ENCODE measurements at regions not wholly inside any gene's neighbourhood (a gene's known extent, or its start where the extent isn't known, plus 50 kb on each side); places are given as distances from the start of the nearest gene placed in this dataset.

DNA sequence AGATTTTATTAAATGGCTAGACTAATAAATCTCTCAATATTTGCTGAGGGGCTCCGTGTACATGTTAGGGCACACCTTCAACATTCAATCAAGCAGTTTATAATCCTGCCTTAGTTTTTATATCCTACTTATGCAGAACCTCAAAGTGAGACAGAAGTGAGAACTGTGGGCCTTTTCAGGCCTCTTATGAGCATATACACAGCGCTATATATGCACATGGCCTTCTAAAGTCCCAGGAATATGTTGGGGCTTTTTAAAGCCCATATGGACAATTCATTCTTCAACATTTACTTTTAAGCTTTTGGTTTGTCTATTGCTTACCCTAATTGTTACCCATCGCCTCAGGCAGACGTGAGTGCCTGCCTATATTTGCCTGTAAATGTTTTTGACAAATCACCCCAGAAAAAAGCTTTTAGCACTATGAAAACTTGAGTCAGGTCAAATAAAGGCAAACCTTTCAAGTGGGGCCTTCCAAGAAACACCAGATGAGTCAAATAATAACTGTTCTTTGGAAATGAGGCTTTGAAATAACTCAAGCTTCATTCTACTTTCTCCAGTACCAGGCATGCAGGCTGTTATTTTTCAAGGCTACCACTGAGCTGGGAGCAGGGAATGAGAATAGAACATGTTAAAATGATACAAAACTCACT, 58.2 kb downstream of the ESM1 start:
- DNase-seq (ENCODE audit: low read depth), result no peak

- DNase-seq (ENCODE audit: low read depth), result no peak
Observed at GRCh38 chr5:54924487-54924886, 60.9 kb downstream of the ESM1 start.

- no peak for DNase-seq (ENCODE audit: low read depth)
Observed at GRCh38 chr5:54917323-54917722, 68.1 kb downstream of the ESM1 start.

DNA sequence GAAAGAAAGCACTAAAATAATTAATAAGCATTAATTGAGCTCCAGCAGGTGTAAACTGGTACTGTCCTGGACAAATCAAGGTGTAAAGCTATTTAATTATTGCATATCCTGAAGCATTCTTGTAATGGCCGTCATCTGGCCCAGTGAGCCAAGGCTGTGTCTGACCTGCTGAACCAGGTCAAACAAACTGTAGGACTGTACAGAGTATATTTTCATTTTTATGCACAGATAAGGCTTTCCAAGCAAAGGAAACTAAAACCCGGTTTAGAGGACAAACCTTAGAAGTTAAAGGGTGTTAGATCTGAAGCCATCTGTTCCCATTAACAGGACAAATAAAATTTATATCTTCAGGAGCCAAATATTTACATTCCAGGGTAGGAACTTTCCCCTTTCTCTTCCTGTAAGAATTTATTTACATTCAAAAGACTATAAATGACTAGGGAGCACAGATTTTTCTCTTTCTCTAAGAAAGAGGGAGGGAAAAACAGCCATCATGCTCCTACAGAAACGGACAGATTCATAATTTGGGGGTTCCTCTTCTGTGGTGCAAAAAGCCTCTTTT, 69.8 kb downstream of the ESM1 start:
- DNase-seq (ENCODE audit: low read depth), result no peak

DNA sequence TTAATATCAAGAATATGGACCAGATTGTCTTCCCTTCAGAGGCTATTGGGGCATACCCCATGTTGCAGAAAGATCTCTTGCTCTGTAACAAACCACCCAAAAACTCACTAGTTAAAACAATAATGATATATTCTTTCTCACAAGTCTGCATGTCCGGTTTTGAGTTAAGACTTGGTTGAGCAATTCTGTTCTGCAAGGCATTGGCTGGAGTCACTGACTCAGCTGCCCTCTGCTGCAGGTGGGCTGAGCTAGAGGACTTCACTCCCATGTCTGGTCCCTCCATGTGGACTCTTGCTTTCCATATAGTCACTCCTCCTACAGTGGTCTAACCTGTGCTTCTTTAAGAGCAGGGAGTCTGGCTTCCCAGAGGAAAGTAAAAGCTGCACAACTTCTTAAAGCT, 73.4 kb downstream of the ESM1 start:
- DNase-seq (ENCODE audit: low read depth), result no peak

- no peak for DNase-seq (ENCODE audit: low read depth)
Observed at GRCh38 chr5:54909911-54910870, 75.2 kb downstream of the ESM1 start.

DNA sequence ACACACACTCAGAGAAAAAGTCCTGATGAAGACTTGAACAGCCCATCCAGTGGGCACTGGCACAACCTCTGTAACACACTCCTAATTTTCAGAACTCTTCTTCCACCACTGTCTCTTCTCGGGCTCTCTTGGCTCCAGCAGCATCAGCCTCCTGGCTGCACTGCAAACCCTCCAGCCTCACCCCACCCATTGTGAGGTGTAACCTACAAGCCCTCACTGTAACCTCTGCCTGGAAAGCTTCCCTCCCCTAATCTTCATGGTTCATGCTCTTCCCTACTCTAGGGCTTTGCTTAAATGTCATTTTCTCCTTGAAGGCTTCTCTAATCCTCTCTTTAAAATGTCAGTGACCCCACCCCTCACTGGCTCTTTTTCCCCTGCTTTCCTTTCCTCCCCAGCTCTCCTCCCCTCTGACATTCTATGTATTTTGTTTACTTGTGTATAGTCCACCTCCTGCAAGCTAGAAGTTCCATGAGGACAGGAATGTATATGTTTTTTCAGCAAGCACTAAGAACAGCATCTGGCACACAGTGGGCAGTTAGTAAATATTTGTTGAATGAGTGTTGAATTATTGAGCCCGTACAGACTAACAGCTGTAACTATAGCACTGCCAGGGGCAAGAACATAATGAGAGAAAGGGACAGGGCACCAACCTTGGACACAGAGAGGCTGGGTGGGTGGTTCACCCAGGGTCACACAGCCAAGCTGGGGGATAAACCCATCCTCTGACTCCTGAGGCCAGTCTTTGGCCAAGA, 76.4 kb downstream of the ESM1 start:
- no peak for DNase-seq (ENCODE audit: low read depth)

GRCh38 chr5:54905942-54906537, 79.4 kb downstream of the ESM1 start:
- no peak for DNase-seq (ENCODE audit: low read depth)

DNA sequence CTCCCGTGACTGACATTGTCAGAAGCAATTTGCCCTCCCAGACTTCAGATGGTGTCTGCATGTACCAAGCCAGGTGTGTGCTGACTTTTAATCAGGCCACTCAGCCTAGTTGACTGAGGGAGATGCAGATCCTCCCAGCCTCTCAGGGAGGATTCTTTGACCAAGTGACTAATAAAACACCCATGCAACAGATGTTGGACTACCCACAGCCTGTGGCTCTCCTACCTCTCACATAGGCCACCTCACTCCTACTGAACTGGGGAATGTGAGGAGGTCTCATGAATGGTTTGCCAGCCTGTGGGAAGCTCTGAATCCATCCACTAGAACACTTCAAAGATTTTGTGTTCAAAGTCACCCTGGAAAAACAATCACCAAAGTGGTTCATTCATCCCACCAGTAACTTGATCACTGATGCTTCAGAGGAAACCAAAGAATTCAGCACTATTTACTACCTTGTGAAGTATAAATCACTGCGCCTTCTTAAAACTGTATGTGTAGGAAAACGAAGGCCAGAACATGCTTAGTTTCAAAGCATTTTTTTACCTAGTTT, 80.1 kb downstream of the ESM1 start:
- no peak for DNase-seq (ENCODE audit: low read depth)

DNA sequence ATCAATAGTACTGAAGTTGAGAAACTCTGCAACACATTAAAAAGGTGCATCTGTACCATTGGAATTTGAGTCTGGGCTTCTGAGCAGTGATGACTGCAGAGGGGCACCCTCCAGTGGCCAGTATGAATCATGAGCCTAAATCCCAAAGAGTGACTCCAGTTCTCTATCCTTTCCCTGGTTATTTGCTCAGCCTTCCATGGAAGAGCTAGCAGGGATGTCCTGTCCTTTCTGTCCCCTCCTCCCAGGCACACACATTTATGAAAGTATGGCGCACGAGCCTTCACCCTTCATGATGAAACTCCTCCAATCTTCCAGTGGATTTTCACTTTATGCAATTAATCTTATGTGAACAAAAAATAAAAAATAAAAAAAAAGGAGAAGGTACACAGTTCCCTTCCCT, 81.0 kb downstream of the ESM1 start:
- no peak for DNase-seq (ENCODE audit: low read depth)

DNA sequence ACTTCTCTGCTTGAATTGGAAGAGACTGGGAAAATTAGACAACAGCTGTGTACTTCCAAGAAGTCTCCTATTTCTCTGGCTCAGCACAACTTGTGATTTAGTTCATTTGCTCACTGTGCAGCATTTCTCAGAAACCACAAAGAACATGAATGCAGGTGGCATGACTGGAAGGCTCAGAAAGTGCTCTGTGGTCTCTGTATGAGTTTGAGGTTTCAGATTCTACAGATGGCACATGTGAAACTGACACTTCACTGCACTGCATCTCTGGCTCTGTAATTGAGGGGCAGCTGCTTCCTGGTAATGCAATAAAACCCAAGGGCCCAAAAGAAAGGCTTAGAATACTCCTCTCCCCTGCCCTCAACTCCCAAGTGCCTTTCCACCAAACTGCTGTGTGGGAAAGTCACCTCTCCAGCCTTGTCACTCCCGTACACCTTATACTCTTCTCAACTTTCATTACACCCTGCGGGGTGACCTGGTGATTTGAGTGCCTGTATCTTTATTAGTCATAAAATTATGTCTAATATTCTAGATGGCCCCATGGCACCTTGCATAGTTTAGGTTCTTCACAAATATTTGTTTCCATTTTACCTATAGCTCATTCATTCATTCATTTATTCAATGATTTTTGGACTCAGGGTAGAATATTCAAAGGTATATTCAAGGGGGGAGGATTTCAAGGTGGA, 82.5 kb downstream of the ESM1 start:
- no peak for DNase-seq (ENCODE audit: low read depth)

- no peak for DNase-seq (ENCODE audit: low read depth)
Observed at GRCh38 chr5:54900984-54901725, 84.2 kb downstream of the ESM1 start.

DNA sequence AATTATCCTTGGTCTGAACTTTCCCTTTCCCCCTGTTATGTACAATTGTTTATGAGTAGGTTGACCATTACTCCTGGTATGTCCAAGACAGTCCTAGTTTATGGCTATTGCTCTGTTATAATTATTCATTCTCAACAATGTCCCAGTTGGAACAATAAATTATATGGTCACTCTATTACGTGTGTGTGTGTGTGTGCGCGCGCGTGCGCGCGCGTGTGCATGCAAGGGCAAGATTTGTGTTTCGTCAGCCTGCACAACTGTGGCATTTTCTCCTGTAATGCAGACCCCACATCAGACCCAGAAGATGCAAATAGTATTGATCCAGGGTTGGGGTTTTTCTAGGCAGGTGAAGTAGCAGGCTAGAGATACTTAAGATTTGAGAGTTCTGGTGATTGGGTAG, 88.4 kb downstream of the ESM1 start:
- DNase-seq (ENCODE audit: low read depth), result no peak

DNA sequence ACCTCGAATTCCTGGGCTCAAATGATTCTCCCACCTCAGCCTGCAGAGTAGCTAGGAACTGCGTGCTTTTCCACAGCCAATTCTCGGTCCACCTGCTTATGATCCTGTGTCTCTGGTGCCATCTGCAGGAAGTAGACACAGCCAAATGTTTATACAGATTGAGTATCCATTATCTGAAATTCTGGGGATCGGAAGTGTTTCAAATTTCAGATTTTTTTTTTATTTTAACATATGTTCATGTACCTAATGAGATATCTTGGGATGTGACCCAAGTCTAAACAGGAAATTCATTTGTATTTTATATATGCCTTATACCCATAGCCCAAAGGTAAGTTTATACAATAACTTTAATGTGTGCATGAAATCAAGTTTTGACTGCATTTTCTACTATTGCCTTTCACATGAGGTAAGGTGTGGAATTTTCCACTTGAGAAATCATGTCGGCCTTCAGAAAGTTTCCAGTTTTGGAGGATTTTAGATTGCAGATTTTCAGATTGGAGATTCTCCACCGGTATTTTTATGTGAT, 89.5 kb downstream of the ESM1 start:
- no peak for DNase-seq (ENCODE audit: low read depth)

DNA sequence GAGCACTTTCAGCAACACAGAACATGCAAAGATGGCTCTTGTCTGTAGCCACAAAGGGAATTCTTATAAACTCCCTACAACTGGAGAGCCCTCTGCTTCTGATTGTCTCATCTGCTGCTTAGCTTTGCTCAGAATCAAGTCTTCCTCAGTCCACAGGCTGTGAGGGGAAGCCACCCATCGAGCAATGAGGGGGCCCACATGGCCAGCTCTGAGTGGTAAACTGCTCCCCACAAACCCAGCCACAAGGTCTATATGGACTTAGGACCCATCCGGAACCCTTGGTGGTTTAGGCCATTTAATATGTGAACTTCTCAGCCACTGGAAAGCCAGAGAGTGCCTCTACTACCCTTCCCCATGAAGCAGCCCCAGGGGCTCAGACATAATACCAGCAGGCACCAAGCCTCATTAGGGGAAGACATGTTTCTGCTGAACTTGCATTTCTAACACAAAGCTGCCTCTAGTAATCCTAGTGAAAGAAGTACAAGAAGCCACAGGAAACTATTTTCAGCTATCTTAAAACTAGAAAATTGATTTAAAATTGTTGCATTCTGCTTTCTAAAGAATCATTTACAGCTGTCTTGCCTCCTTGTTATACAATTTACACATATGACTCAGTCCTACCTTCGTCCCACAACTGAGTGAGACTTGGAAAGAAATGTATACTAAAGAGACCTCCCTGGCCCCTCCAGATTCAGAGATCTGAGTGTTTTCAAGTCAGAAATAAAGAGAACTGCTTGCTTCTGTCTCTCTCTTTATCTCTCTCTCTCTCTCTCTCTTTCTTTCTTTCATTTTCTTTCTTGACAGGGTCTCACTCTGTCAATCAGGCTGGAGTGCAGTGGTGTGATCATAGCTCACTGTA, 90.2 kb downstream of the ESM1 start:
- no peak for DNase-seq (ENCODE audit: low read depth)

DNA sequence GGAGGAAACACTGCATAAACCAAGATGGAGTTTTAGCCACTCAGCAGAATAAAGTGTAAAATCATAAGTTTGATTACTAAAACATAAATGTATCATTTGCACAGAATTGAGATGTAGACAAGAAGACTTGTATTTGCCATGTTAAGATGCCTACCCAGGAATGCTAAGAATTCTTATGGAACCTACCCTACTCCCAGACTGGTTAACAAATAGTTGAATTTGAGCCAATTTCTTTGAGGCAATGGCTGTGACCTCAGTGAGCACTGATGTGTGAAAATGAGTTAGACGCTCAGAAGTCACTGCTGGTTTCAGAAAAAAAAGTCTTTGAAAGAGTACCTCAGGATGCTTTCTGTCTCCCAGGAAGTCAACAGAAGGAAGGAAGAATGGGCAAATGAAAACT, 95.6 kb downstream of the ESM1 start:
- DNase-seq (ENCODE audit: low read depth), result no peak

DNA sequence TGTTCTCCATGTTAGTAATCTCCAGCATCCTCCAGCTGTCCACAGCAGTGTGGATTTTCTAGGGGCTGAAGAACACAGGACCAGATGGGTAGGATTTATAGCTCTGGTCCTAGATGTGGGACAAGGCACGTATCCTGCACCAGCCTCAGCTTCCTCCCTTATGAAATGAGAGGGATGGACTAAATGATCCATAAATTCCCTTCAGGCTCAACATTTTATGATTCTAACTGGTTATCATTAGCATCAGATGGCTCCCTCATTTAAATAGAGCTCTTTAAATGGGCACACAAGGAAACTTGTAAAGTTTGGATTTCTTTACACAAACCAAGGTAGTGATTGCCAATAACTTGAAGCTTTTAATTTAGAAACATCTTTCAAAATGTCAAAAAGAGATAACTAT, 97.7 kb downstream of the ESM1 start:
- no peak for DNase-seq (ENCODE audit: low read depth)

GRCh38 chr5:54886866-54887265, 98.5 kb downstream of the ESM1 start:
- DNase-seq (ENCODE audit: low read depth), result no peak

- no peak for DNase-seq (ENCODE audit: low read depth)
Observed at GRCh38 chr5:54885636-54886035, 99.8 kb downstream of the ESM1 start.
